ENCODE measurements at regions not wholly inside any gene's neighbourhood (a gene's known extent, or its start where the extent isn't known, plus 50 kb on each side); places are given as distances from the start of the nearest gene placed in this dataset.

DNA sequence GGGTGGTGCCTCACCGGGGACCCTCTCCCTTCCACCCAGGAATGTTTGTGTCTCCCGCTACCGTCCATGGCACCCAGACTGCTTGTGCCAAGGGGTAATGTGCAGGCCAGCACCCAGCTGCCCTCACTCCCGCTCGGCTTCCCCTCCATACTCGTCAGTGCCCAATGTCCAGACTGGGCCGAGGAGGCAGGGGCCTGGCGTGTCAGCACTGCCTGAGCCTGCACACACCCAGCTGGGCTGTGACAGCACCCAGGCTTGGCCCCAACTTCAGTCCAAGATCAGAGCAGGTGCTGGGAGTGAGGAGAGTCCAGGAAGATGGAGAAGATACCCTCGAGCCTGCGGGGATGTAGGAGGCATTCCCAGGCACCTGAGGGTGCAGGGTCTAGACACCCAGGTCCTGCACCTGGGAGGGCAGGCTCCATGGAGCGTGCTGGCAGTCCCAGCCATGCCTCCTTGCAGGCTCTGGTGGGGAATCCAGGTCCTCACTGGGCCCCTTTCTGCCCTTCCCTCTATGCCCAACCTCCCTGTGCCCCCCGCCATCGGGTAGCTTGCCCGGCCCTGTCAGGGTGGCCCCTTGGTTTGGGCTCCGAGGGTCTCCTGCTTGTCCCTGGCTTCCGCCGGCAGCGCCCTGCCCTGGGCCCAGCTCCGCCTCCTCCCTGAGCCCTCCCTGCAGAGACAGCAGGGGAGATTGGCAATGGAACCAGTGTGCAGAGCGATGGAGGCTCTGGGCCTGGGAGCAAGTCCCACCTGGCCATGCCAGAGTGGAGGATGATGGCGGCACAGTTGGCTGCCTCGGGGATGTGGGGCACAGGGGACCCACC, 250.8 kb upstream of the EDIL3 start:
- TF ChIP-seq, protein P1, sequence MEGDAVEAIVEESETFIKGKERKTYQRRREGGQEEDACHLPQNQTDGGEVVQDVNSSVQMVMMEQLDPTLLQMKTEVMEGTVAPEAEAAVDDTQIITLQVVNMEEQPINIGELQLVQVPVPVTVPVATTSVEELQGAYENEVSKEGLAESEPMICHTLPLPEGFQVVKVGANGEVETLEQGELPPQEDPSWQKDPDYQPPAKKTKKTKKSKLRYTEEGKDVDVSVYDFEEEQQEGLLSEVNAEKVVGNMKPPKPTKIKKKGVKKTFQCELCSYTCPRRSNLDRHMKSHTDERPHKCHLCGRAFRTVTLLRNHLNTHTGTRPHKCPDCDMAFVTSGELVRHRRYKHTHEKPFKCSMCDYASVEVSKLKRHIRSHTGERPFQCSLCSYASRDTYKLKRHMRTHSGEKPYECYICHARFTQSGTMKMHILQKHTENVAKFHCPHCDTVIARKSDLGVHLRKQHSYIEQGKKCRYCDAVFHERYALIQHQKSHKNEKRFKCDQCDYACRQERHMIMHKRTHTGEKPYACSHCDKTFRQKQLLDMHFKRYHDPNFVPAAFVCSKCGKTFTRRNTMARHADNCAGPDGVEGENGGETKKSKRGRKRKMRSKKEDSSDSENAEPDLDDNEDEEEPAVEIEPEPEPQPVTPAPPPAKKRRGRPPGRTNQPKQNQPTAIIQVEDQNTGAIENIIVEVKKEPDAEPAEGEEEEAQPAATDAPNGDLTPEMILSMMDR (conservative IDR thresholded peaks at IDR 0.05; ENCODE audit: low read depth), result no peak
- POLR2A ChIA-PET (ENCODE audit: low non-redundant PET), result no interaction called here
- CTCF ChIA-PET, result interaction anchor here (0.6 kb wide), 1 partner anchor 86 kb away, joined by 3 read pairs; no protein-coding TSS in a partner anchor
- DNase-seq (ENCODE audit: low spot score), result no peak
- H3K27ac ChIP-seq, result no peak overlapping the region

DNA sequence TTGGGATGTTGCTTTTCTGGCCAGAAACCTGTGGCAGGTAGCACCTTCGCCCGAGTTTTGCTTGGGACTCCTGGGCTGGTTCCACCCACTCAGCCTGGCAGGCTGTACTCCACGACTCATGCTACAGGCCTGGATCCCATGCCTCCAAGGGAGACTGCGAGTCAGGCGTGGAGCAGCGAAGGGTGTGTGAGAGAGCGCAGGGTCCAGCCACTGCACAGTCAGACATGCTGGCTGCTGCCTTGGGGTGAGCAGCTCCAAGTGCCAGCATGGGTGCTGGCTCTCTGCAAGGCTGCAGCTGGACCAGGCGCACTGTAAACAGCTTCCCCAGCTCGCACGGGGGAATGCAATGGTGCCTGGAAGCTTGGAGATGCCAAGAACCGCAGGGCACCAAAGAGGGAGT, 249.6 kb upstream of the EDIL3 start:
- POLR2A ChIA-PET (ENCODE audit: low non-redundant PET), result no interaction called here
- TF ChIP-seq, protein P1 (conservative IDR thresholded peaks at IDR 0.05; ENCODE audit: low read depth), result no peak
- CTCF ChIA-PET, result no interaction called here
- no peak for DNase-seq (ENCODE audit: low spot score)
- no peak overlapping the region for H3K27ac ChIP-seq

DNA sequence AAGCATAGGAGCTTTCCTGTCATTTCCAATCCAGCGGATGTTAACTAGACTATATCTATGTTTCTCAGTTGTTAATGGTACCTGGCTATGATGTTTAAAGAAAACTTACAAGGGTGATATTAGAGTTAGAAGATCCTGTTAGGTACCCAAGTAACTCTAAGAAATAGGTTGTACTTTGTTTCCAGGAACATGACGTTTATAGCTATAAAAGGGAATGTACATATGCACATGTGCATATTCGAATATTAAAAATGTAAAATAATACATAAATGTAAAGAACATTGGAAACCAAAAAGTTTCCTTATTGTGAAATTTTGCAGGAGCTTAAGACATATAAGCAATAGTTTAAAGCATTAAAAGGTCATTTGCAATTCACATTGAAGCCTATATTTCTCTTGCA, 247.7 kb upstream of the EDIL3 start:
- TF ChIP-seq, protein P1 (conservative IDR thresholded peaks at IDR 0.05; ENCODE audit: low read depth), result no peak
- DNase-seq (ENCODE audit: low spot score), result no peak
- POLR2A ChIA-PET (ENCODE audit: low non-redundant PET), result no interaction called here
- CTCF ChIA-PET, result interaction anchor here (0.6 kb wide), 1 partner anchor 81 kb away, joined by 5 read pairs; no protein-coding TSS in a partner anchor
- no peak overlapping the region for H3K27ac ChIP-seq

DNA sequence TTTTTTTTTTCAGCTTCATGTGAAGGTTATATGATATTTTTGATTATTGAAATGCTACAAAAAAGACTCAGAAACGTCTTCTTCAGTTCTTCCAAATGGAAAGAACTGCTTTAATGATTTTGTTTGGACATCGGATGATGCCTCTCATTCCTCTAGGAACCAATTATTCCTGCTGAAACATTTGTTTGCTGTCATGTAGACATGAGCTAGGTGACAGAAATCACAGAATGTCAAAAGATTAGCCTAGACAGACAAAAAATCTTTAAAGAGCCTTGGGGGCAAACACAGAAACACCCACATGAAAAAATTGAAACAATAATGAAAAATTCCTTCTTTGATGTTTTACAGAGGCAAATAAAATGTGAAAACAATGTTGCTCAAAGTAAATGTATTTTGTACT, 244.2 kb upstream of the EDIL3 start:
- POLR2A ChIA-PET (ENCODE audit: low non-redundant PET), result no interaction called here

DNA sequence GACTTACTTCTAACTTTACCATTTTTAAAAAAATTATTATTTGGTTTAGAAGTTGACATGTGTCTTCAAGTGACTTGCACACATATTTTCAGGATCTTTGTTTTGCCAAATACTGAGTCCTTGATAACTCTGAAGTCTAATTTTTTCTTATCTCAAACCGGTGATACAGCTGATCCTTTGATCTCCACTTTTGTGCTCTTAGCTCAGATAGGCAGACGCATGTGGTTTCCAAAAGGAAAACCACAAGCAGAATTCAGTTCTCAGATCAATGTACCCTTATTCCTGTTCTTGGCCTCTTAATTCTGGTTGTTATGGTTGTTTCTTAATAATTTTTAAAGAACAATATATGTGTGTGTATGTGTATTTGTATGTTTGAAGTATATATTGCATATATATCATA, 238.3 kb upstream of the EDIL3 start:
- POLR2A ChIA-PET (ENCODE audit: low non-redundant PET), result no interaction called here
- CTCF ChIA-PET, result interaction anchor here (0.6 kb wide), 2 partner anchors 23 to 53 kb away, joined by 3 read pairs; no protein-coding TSS in a partner anchor
- no peak for DNase-seq (ENCODE audit: low spot score)
- TF ChIP-seq, protein P1 (conservative IDR thresholded peaks at IDR 0.05; ENCODE audit: low read depth), result no peak
- no peak overlapping the region for H3K27ac ChIP-seq

More for the DNA sequence above, 244.2 kb upstream of the EDIL3 start:
- no peak overlapping the region for H3K27ac ChIP-seq
- no peak for DNase-seq (ENCODE audit: low spot score)
- CTCF ChIA-PET, result interaction anchor here (0.7 kb wide), 1 partner anchor 152 kb away, joined by 5 read pairs; no protein-coding TSS in a partner anchor
- TF ChIP-seq, protein P1 (conservative IDR thresholded peaks at IDR 0.05; ENCODE audit: low read depth), result no peak

DNA sequence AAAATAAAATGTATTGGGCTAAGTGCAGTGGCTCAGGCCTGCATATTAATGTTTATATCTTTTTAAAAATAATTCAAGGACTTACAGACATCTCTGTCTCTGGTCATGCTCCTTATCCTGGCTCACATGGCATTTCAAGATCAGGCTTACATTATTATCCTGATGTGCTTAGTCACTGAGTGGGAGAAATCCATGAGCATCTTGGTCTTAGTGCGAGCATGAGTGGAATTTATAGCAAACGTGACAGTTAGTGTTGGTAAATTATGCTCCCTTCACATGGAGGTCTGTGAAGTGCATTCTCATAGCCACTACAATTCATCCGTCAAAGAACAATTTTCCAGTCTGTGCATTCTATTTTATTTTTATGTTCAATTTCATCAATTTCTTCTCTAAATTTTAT, 237.8 kb upstream of the EDIL3 start:
- no peak for DNase-seq (ENCODE audit: low spot score)
- no peak overlapping the region for H3K27ac ChIP-seq
- TF ChIP-seq, protein P1 (conservative IDR thresholded peaks at IDR 0.05; ENCODE audit: low read depth), result no peak
- ChIA-PET POLR2A (ENCODE audit: low non-redundant PET) (no interaction called here), CTCF (interaction anchor here (0.5 to 0.6 kb wide), 3 partner anchors 23 to 228 kb away, joined by 3 to 6 read pairs (median 3); no protein-coding TSS in a partner anchor)
